ENCODE measurements at regions not wholly inside any gene's neighbourhood (a gene's known extent, or its start where the extent isn't known, plus 50 kb on each side); places are given as distances from the start of the nearest gene placed in this dataset.
A peak's percentile ranks its signal among the peaks of the same experiment; 100 is the strongest.
"Not testable (repeated sequence)": the region's sequence is repeated elsewhere in the genome, so short reads cannot be mapped to it uniquely, and the experiment has no call there.

GRCh38 chr3:64806668-64807605 is 119.1 kb upstream of the ADAMTS9 start:
- DNase-seq (ENCODE audit: low read depth, low spot score): no peak

GRCh38 chr3:64805978-64806377 is 118.2 kb upstream of the ADAMTS9 start:
- DNase-seq (ENCODE audit: low read depth, low spot score): no peak

- DNase-seq (ENCODE audit: low read depth, low spot score): no peak
These were observed 117.4 kb upstream of the ADAMTS9 start for GRCh38 chr3:64805248-64805647.

- no peak for DNase-seq (ENCODE audit: low read depth, low spot score)
These were observed 115.7 kb upstream of the ADAMTS9 start for GRCh38 chr3:64803469-64803868.

- DNase-seq (ENCODE audit: low read depth, low spot score): no peak
These were observed 114.7 kb upstream of the ADAMTS9 start for GRCh38 chr3:64802460-64802859.

GRCh38 chr3:64801856-64802255 is 114.1 kb upstream of the ADAMTS9 start:
- DNase-seq (ENCODE audit: low read depth, low spot score): no peak

GRCh38 chr3:64799606-64800005 is 111.8 kb upstream of the ADAMTS9 start:
- no peak for DNase-seq (ENCODE audit: low read depth, low spot score)

- no peak for DNase-seq (ENCODE audit: low read depth, low spot score)
These were observed 110.5 kb upstream of the ADAMTS9 start for GRCh38 chr3:64798316-64798715.

- DNase-seq (ENCODE audit: low read depth, low spot score): no peak
These were observed 109.0 kb upstream of the ADAMTS9 start for GRCh38 chr3:64796607-64797399.

GRCh38 chr3:64792445-64792844 is 104.6 kb upstream of the ADAMTS9 start:
- no peak for DNase-seq (ENCODE audit: low read depth, low spot score)

- no peak for DNase-seq (ENCODE audit: low read depth, low spot score)
These were observed 101.3 kb upstream of the ADAMTS9 start for GRCh38 chr3:64789111-64789510.

- no peak for DNase-seq (ENCODE audit: low read depth, low spot score)
These were observed 95.4 kb upstream of the ADAMTS9 start for GRCh38 chr3:64783200-64783599.

GRCh38 chr3:64780923-64781322 is 93.1 kb upstream of the ADAMTS9 start:
- not testable (repeated sequence) for DNase-seq (ENCODE audit: low read depth, low spot score)

GRCh38 chr3:64773137-64773536 is 85.3 kb upstream of the ADAMTS9 start:
- DNase-seq (ENCODE audit: low read depth, low spot score): no peak

- peak; percentile 23 for DNase-seq (ENCODE audit: low read depth, low spot score)
These were observed 78.6 kb upstream of the ADAMTS9 start for GRCh38 chr3:64766440-64766839.

- no peak for DNase-seq (ENCODE audit: low read depth, low spot score)
These were observed 78.1 kb upstream of the ADAMTS9 start for GRCh38 chr3:64765947-64766346.

GRCh38 chr3:64764386-64764929 is 76.7 kb upstream of the ADAMTS9 start:
- DNase-seq (ENCODE audit: low read depth, low spot score): no peak

- DNase-seq (ENCODE audit: low read depth, low spot score): no peak
These were observed 76.2 kb upstream of the ADAMTS9 start for GRCh38 chr3:64763980-64764379.

GRCh38 chr3:64761729-64762128 is 73.9 kb upstream of the ADAMTS9 start:
- no peak for DNase-seq (ENCODE audit: low read depth, low spot score)

- no peak for DNase-seq (ENCODE audit: low read depth, low spot score)
These were observed 72.5 kb upstream of the ADAMTS9 start for GRCh38 chr3:64760258-64760657.

GRCh38 chr3:64759811-64760210 is 72.0 kb upstream of the ADAMTS9 start:
- no peak for DNase-seq (ENCODE audit: low read depth, low spot score)

- DNase-seq (ENCODE audit: low read depth, low spot score): no peak
These were observed 68.7 kb upstream of the ADAMTS9 start for GRCh38 chr3:64756398-64756986.
